ENCODE measurements at regions not wholly inside any gene's neighbourhood (a gene's known extent, or its start where the extent isn't known, plus 50 kb on each side); places are given as distances from the start of the nearest gene placed in this dataset.
"Not testable (repeated sequence)": the region's sequence is repeated elsewhere in the genome, so short reads cannot be mapped to it uniquely, and the experiment has no call there.

DNA sequence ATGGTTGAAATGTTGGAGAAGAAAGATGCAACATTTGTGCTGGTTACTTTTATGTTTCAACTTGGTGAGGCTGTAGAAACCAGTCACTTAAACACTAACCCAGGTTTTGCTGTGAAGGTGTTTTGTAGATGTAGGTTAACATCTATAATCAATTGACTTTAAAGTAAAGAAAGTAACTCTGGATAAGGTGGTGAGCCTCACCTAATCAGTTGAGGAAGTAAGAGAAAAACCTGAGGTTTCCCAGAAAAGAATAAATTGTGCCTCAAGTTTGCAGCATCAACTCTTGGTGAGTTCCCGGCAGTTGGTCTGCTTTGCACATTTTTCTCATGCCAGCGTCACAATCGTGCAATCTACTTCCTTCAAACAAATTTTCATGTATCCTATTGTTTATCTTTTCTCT, 673.4 kb downstream of the QKI start:
- no peak for DNase-seq

DNA sequence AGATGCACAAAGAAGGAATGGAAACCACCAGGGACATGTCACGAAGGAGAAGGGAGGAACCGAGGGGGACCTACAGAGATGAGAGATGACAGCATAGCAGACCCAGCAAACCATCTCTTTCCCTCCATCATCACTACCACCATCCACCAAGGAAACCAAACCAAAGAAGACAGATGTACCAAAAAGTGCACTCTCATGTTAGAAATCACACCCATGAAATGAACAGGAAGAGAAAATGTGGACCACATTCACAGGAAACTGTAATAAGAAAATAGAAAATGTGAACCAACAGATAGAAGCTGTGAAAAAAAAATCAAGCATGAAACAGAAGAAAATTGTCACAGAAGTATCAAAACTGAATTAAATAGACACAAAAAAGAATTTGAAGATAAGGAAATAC, 672.7 kb downstream of the QKI start:
- no peak for DNase-seq

DNA sequence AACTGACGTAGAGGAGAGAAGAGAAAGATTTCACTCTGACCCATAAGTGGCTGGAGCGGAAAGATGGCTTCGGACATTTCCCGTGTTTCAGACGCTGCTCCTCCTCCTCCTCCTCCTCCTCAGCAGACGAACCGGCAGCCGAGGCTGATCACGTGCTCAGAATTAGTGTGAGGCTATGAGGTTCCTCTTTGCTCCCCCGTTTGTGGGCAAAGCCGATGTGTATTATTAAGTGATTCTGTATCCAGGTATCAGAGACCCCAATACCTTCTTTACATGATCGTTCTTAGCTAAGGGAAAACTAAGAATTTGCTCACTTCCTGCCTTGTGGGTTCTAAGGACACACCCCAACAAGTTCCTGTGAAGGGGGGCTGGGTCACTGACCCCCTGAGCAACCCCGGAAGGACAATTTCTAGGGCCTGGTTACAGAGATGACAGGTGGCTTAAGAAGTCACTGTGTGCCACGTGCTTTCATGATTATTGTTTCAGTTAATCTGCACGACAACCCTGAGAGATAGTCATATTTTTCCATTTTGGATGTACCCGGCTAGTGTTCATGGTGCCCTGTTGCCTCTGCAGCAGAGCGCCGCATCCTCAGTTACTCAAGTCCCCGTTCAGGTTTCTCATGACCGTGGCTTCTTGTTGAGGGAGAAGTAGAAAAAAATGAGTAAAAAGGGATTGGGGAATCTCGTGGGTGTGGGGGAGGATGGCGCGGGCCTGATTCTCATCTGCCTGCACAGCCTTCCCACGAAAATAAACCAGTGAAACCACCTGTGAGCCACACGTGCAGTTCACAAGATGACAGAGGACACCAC, 671.8 kb downstream of the QKI start:
- DNase-seq = no peak

DNA sequence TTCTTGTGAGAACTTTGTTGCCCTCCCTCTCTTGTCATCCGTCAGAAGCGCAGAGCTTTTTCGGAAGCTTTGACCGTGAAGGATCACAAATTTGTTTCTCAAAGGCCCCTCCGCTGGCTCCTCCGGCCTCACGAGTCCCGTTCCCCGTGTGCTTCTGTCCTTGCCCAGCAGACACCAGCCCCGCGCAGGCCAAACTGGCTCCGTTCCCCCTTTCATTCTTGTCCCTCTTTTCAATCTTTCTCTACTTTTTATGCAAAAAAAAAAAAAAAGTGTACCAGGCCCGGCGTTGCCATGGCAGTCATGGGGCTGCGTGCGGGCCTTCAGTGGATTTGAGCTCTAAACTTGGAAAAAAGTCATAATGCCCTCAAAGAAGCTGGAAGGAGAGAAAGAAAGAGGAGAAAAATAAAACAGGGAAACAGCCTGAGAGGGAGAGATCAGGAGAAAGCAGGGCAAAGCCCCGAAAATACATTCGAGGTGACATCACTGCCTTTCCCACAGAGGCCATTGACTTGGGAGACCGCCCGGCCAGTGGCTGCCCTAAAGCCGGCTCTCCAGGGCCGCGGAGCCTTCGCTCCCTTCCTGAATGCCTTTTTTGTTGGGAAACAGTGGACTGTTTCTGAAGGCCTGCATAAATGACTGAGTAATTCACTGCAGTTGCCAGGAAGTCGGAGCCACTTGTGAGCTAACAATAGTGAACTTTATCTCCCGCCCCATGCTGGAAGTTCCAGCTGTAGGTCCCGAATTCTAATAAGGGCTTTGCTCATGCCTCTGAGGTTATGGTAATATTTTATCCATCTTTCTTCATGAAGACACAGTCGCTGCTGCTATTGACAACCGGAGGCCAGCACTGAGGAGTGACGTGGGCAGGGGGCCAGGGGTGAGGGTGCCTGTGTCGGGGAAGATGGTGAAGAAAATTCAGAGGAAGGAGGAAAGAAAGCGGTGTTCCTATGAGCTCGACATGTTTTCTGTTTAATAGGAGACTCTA, 670.9 kb downstream of the QKI start:
- DNase-seq = no peak

DNA sequence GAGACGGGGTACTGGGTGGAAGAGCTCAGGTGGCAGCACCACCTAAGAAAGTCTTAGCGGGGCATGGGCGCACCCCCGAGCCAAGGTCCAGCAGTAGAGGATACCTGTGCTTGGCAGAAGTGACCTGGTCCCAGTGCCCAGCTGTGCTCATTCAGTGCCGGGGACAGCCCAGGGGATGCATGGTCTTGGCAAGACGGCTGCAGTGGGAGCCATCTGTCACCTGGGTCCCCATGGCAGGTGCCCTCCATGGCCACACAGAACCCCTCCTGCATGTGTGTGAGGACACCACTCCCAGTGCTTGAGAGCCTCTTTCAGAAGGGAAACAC, 664.7 kb downstream of the QKI start:
- DNase-seq = no peak

- DNase-seq = no peak
These were observed 664.2 kb downstream of the QKI start for GRCh38 chr6:164078532-164079274.

DNA sequence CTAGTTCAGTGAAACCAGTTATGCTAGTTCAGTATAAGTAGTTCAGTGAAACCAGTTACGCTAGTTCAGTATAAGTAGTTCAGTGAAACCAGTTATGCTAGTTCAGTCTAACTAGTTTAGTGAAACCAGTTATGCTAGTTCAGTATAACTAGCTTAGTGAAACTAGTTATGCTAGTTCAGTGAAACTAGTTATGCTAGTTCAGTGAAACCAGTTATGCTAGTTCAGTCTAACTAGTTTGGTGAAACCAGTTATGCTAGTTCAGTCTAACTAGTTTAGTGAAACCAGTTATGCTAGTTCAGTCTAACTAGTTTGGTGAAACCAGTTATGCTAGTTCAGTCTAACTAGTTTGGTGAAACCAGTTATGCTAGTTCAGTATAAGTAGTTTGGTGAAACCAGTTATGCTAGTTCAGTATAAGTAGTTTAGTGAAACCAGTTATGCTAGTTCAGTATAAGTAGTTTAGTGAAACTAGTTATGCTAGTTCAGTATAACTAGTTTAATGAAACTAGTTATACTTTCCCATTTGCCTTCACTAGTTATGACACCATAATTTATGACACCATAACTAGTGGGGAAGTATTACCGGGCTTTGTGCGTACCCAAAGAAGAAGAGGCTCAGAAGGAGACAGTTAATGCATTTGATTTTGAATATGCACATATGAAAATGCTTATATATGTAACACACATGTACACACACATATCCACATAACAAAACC, 662.5 kb downstream of the QKI start:
- DNase-seq = not testable (repeated sequence)

DNA sequence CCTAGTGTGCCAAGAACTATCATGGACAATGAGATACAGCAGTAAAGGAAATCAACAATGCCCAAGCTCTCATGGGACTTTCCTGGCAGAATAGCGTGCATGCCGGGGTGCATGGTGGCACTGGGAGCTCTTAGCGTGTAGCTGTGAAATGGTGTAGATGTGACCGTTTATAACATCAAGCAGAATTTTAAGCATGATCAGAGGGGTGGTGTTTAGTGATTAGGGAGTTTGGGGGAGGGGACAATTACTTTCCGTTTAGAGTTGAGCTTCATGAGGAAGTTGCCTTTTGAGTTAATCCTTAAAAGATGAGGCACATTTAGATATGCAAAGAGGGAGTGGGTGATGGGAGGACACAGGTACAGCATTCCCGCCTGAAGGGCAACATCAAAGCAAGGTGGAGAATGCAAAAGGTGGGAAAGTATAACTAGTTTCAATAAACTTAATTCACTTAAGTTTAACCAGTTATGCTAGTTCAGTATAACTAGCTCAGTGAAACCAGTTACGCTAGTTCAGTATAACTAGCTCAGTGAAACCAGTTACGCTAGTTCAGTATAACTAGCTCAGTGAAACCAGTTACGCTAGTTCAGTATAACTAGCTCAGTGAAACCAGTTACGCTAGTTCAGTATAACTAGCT, 661.6 kb downstream of the QKI start:
- DNase-seq = no peak

DNA sequence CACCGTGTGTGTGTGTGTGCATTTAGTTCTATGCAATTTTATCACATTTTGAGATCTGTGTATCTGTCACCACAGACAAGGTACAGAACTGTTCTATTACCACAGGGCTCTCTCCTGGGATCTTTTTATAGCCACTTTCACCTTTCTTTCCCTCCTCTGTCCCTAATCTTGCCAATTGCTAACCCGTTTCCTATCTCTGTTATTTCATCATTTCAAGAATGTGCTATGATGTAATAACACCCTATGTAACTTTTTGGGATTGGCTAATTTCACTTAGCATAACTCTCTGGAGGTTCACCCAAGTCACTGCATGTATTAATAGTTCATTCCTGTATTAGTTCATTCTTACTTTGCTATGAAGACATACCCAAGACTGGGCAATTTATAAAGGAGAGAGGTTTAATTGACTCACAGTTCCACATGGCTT, 657.7 kb downstream of the QKI start:
- no peak for DNase-seq

GRCh38 chr6:164069350-164069990, 655.0 kb downstream of the QKI start:
- no peak for DNase-seq

DNA sequence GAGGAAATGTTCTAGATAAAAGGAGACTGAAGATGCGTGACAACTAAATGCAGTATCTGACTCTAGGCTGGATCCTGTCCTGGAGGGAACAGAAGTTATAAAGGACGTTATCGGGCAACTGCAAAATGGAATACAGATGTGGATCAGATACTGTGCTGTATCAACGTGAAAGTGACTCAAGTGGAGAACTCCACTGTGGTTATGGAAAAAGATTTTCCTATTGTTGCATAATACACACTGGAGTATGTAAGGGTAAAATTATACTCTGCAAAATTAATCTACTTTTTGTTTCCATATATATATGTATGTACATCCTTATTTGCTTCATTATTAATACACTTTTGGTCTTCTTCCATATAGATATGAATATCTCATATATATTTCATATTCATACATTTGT, 654.0 kb downstream of the QKI start:
- no peak for DNase-seq

DNA sequence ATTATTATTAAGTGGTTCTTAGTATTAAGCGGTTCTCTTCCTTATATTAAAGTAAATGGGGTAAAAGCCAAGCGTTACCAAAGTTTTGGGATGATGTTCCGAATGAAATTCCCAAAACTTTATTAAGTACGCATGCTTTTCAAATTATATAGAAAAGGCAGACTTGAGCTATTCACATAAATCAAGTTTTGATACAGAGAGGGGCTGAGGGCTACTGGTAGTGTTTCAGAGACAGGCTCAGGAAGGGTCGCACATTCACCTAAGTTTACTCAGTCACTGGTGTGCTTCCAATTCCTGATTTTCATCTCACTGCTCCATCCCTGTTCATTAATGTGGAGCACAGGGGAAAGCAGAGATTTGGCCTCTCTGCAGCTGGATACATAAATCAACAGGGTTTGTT, 652.2 kb downstream of the QKI start:
- no peak for DNase-seq

GRCh38 chr6:164066335-164066734, 651.8 kb downstream of the QKI start:
- DNase-seq = no peak

DNA sequence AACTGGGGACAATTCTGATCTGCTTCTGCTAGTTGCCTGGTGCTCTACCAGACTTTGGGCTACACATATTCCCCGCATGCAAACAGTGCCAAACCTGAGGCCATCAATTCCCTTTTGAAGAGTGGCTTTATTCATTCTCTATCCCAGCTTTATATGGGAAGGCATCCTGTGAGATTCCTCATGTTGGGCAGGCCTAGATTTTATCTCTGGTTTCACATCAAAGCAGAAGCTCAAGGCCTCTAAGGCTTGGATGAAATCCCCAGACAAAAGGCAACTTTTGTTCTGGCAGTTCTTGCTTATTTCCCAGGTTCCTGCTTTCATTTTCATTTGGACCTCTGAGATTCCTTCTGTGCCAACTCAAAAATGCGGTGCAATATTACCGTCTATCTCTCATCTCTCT, 648.8 kb downstream of the QKI start:
- no peak for DNase-seq

- no peak for DNase-seq
These were observed 648.4 kb downstream of the QKI start for GRCh38 chr6:164062872-164063271.

DNA sequence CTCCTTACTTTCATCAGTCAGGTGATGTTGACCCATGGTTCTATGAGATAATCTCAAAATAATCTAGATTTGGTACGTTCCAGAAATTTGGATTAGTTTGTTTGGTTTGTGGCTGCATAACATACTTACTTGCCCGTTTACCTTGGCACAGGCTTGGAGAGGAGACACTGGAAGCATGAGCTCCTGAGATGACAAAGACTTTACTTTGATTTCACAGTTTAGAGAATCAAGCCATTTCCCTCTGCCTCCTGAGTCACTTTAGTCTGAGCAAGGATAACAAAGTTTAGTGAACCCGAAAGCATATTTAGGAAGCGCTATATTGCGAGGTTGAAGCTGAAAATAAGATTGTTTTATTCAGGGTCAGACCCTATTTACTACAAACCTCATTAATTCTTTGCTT, 643.4 kb downstream of the QKI start:
- no peak for DNase-seq

DNA sequence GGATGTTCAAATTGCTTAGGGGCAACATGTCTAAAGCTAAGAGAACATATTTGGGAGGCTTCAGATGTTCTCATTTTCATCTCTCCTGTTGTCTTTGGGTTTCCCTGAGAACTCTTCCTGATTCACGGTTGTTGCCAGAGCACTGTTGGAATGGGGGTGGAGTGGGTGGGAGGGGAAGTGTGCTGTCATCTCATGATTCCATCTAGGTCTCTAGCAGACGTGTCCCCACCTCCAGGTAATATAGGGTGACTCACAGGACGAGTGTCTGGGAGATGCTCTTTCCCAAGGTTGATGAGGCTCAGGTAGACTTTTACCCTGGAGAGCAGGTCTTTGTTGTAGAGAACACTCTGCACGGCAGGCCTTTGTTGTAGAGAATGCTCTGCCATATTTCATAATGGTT, 636.9 kb downstream of the QKI start:
- no peak for DNase-seq

DNA sequence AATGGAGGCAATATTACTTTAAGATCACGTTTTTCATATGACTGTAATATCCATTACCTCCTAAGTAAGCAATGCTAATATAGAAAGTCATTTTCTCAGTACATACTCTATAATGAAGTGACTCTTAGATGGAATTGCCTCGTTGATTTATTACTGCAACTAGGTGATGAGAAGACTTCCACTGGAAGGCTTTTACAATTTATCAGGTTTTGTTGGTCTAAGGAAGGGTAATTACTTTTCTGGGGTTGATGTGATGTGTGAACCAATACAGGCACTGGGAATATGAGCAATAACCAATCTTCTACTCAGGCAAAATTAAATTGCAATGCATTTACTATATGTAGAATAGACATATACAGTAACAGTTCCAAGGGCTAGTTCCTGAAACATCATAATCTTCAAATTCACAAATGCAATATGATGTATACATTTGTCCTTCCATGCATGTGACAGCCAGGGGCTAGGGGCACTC, 635.0 kb downstream of the QKI start:
- no peak for DNase-seq

- DNase-seq = no peak
These were observed 634.5 kb downstream of the QKI start for GRCh38 chr6:164048840-164049516.

- no peak for DNase-seq
These were observed 630.6 kb downstream of the QKI start for GRCh38 chr6:164045082-164045481.

DNA sequence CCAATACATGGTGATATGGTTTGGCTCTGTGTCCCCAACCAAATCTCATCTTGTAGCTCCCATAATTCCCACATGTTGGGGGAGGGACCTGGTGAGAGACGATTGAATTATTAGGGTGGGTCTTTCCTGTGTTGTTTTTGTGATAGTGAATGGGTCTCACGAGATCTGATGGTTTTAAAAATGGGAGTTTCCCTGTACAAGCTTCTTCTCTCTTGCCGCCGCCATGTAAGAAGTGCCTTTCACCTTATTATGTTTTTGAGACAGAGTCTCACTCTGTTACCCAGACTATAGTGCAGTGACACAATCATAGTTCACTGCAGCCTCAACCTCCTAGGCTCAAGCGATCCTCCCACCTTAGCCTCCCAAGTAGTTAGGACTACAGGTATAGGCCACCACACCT, 629.1 kb downstream of the QKI start:
- not testable (repeated sequence) for DNase-seq
